Endothelial cell of umbilical vein (primary cell): ENCODE measurements at regions not wholly inside any gene's neighbourhood (a gene's known extent, or its start where the extent isn't known, plus 50 kb on each side); places are given as distances from the start of the nearest gene placed in this dataset.

Experiments
- BruUV-seq: library from RNA; stranded (reverse); fragments of 400-500 nt; replicated peaks from 2 replicates; lab custom pipeline; 2021; lab: Mats Ljungman, UMichigan
- CTCF ChIA-PET: fragments of 300-600, 350-600 bp; sonication (Branson Sonifier 250); formaldehyde crosslinking; loops from one replicate; lab custom pipeline; 2021; ENCODE audit warnings: antibody characterized with exemption, inconsistent platforms; lab: Charles Lee
- POLR2A ChIA-PET: fragments of 300-600, 350-600 bp; sonication (Branson Sonifier 250); formaldehyde crosslinking; loops from one replicate; lab custom pipeline; 2021; ENCODE audit warnings: antibody characterized with exemption, inconsistent platforms; lab: Charles Lee
- DNase-seq: peaks from one replicate; pipeline ENCODE4 v3.0.0-alpha.2; 2011; ENCODE audit warnings: low read depth, low spot score
- FAIRE-seq: peaks from 2 replicates; lab custom pipeline; 2011; peaks lifted over from hg19 to GRCh38; lab: Jason Lieb, UNC
- H2AFZ ChIP-seq: 2 replicates; pipeline ENCODE4 v1.6.0; 2012; ENCODE audit warnings: low read depth, low read length, control low read depth, inconsistent platforms
- H3K27ac ChIP-seq: 2 replicates; pipeline ENCODE4 v1.5.1; 2011; ENCODE audit warnings: low read depth, mild to moderate bottlenecking, control low read depth, low read length, moderate library complexity; ENCODE audit not compliant: insufficient read depth
- H3K27me3 ChIP-seq, 2 experiments: 2 replicates each; pipeline versions ENCODE4 v1.6.0 to v1.6.1; 2011; ENCODE audit warnings: low read length in 2 of 2, mixed read lengths in 1 of 2; ENCODE audit not compliant: control insufficient read depth in 2 of 2, insufficient read depth in 2 of 2
- H3K36me3 ChIP-seq, 2 experiments: 2 replicates in 1 of 2; 3 replicates in 1 of 2; pipeline ENCODE4 v1.5.1; 2011; ENCODE audit warnings: low read length in 2 of 2, mild to moderate bottlenecking in 1 of 2, moderate library complexity in 1 of 2; ENCODE audit not compliant: control insufficient read depth in 2 of 2, insufficient read depth in 2 of 2; ENCODE audit errors: extremely low read depth in 1 of 2
- H3K4me1 ChIP-seq: 3 replicates; pipeline ENCODE4 v1.5.1; 2011; ENCODE audit warnings: mild to moderate bottlenecking, low read length; ENCODE audit not compliant: control insufficient read depth, insufficient read depth; ENCODE audit errors: extremely low read depth
- H3K4me2 ChIP-seq: 2 replicates; pipeline ENCODE4 v1.6.1; 2011; ENCODE audit warnings: low read length, control low read depth, mixed read lengths; ENCODE audit not compliant: insufficient read depth
- H3K4me3 ChIP-seq, 3 experiments: fragments of 200-600 bp in 1 of 3; sonication (generic), shearing (Covaris generic) in 1 of 3; replicated peaks in 1 of 3; 2 replicates each; pipeline ENCODE4 v1.5.1; 2011 to 2016; ENCODE audit warnings: control low read depth in 3 of 3, low read length in 3 of 3, mild to moderate bottlenecking in 2 of 3, inconsistent platforms in 1 of 3, low read depth in 1 of 3, moderate library complexity in 1 of 3; ENCODE audit not compliant: insufficient read depth in 1 of 3
- H3K79me2 ChIP-seq: 2 replicates; pipeline ENCODE4 v1.6.0; 2012; ENCODE audit warnings: low read length, inconsistent platforms; ENCODE audit not compliant: control insufficient read depth, insufficient read depth
- H3K9ac ChIP-seq: replicated peaks from 2 replicates; pipeline ENCODE3; 2011; ENCODE audit warnings: low read length, control low read depth; ENCODE audit not compliant: insufficient read depth; ENCODE audit errors: extremely low read depth
- H3K9me1 ChIP-seq: replicated peaks from 3 replicates; pipeline ENCODE4 v1.6.0; 2011; ENCODE audit warnings: mild to moderate bottlenecking, low read length; ENCODE audit not compliant: control insufficient read depth, insufficient read depth; ENCODE audit errors: extremely low read depth
- H3K9me3 ChIP-seq: replicated peaks from 2 replicates; pipeline ENCODE4 v1.5.1; 2012; ENCODE audit warnings: low read length, inconsistent platforms; ENCODE audit not compliant: control insufficient read depth, insufficient read depth
- H4K20me1 ChIP-seq: replicated peaks from 2 replicates; pipeline ENCODE3; 2011; ENCODE audit warnings: mild to moderate bottlenecking, low read length; ENCODE audit not compliant: control insufficient read depth, insufficient read depth; ENCODE audit errors: extremely low read depth
- EZH2 ChIP-seq: IDR thresholded peaks from 2 replicates; pipeline ENCODE4 v1.6.1; 2012; ENCODE audit warnings: borderline replicate concordance, low read depth, mild to moderate bottlenecking, moderate library complexity, low read length, inconsistent platforms; ENCODE audit not compliant: severe bottlenecking
- FOS ChIP-seq: IDR thresholded peaks from 2 replicates; pipeline ENCODE4 v1.6.1; 2011; ENCODE audit warnings: mild to moderate bottlenecking, low read length, moderate library complexity, borderline replicate concordance; ENCODE audit not compliant: insufficient read depth
- GATA2 ChIP-seq: IDR thresholded peaks from 2 replicates; pipeline ENCODE4 v1.7.0; 2011; ENCODE audit warnings: low read depth, mild to moderate bottlenecking, moderate library complexity, mixed read lengths, low read length; ENCODE audit not compliant: insufficient read length, insufficient read depth
- JUN ChIP-seq: IDR thresholded peaks from 2 replicates; pipeline ENCODE4 v1.6.1; 2011; ENCODE audit warnings: borderline replicate concordance, low read depth; ENCODE audit not compliant: insufficient read length, insufficient read depth
- MAX ChIP-seq: IDR thresholded peaks from 2 replicates; pipeline ENCODE4 v1.6.1; 2011; ENCODE audit not compliant: insufficient read depth, insufficient read length
- MYC ChIP-seq: IDR thresholded peaks from one replicate; pipeline ENCODE4 v1.6.1; 2011; ENCODE audit warnings: mild to moderate bottlenecking, low read depth, low read length
- POLR2A ChIP-seq: IDR thresholded peaks from 2 replicates; pipeline ENCODE4 v1.6.1; 2012; ENCODE audit warnings: low read depth, mild to moderate bottlenecking, control low read depth, low read length
- POLR2AphosphoS5 ChIP-seq: IDR thresholded peaks from 2 replicates; pipeline ENCODE4 v1.6.1; 2012; ENCODE audit warnings: low read depth, mild to moderate bottlenecking, control low read depth, low read length, moderate library complexity; ENCODE audit not compliant: insufficient read depth
- dilution Hi-C: fragments of 300-500 bp; cut with MboI; formaldehyde crosslinking; loops from one replicate; pipeline ENCODE4 v1.15.0; 2019; ENCODE audit warnings: low sequenced_read_pairs; ENCODE audit not compliant: extremely low pct_ligation_motif_present
- intact Hi-C: fragments of 100-400 bp; cut with micrococcal nuclease; formaldehyde crosslinking; loops from one replicate; pipeline ENCODE4 v1.10.0; 2022
- TF ChIP-seq, protein P1 (sequence below), 2 donors: IDR thresholded peaks; 1 replicate in 1 of 2; 2 replicates in 1 of 2; pipeline ENCODE4 v1.5.1; 2011; ENCODE audit warnings: low read length in 2 of 2, mild to moderate bottlenecking in 2 of 2, moderate library complexity in 2 of 2, control low read depth in 1 of 2, inconsistent platforms in 1 of 2, low read depth in 1 of 2; ENCODE audit not compliant: insufficient read depth in 1 of 2; ENCODE audit errors: extremely low read depth in 1 of 2

- Histone ChIP-seq H3K4me2 (no peak overlapping the region), H2AFZ (no peak overlapping the region), H3K27ac (no peak overlapping the region), H3K9ac (no peak overlapping the region), H3K27me3 (peaks cover 2 to 6% of the 10 kb centered on the region in 2 experiments), H3K36me3 (no peaks in the 10 kb centered on the region), H3K79me2 (no peaks in the 10 kb centered on the region), H4K20me1 (no peaks in the 10 kb centered on the region), H3K9me3 (no peaks in the 10 kb centered on the region), H3K4me3 (no peak overlapping the region), H3K4me1 (no peaks in the 10 kb centered on the region), H3K9me1 (no peaks in the 10 kb centered on the region)
- CTCF ChIA-PET: no interaction called here
- POLR2A ChIA-PET: no interaction called here
- dilution Hi-C loops (no loop called here), intact Hi-C loops (no loop called here)
- FAIRE-seq: no peak
- BruUV-seq: no TSS peak
- TF ChIP-seq EZH2 (no peak), GATA2 (no peak), MYC (no peak), JUN (no peak), FOS (no peak), POLR2A (no peak), MAX (no peak), POLR2AphosphoS5 (no peak)
- TF ChIP-seq, protein P1, sequence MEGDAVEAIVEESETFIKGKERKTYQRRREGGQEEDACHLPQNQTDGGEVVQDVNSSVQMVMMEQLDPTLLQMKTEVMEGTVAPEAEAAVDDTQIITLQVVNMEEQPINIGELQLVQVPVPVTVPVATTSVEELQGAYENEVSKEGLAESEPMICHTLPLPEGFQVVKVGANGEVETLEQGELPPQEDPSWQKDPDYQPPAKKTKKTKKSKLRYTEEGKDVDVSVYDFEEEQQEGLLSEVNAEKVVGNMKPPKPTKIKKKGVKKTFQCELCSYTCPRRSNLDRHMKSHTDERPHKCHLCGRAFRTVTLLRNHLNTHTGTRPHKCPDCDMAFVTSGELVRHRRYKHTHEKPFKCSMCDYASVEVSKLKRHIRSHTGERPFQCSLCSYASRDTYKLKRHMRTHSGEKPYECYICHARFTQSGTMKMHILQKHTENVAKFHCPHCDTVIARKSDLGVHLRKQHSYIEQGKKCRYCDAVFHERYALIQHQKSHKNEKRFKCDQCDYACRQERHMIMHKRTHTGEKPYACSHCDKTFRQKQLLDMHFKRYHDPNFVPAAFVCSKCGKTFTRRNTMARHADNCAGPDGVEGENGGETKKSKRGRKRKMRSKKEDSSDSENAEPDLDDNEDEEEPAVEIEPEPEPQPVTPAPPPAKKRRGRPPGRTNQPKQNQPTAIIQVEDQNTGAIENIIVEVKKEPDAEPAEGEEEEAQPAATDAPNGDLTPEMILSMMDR (IDR thresholded peaks at IDR 0.05; ENCODE audit: extremely low read depth in 1 of 2, insufficient read depth in 1 of 2, low read depth in 1 of 2, low read length in 2 of 2): no peak
- DNase-seq: no peak
Measured at GRCh38 chr3:150090877-150091276, 120.2 kb upstream of the PFN2 start.
